PFSK-1 (cell line): ENCODE measurements at regions not wholly inside any gene's neighbourhood (a gene's known extent, or its start where the extent isn't known, plus 50 kb on each side); places are given as distances from the start of the nearest gene placed in this dataset.

ENCODE experiments used
- FOXP2 ChIP-seq: optimal IDR thresholded peaks from 2 replicates; pipeline ENCODE3; 2011; ENCODE audit warnings: borderline replicate concordance, control low read depth, inconsistent platforms; ENCODE audit not compliant: insufficient read depth; ENCODE audit errors: extremely low read length, extremely low read depth
- POLR2AphosphoS5 ChIP-seq: IDR thresholded peaks from 2 replicates; pipeline ENCODE4 v1.6.1; 2012; ENCODE audit warnings: low read depth, mild to moderate bottlenecking, control low read depth, low read length, moderate library complexity
- REST ChIP-seq, 2 experiments: IDR thresholded peaks; 2 replicates each; pipeline versions ENCODE4 v1.6.1 to v1.8.0; 2011 to 2012; ENCODE audit warnings: low read depth in 2 of 2, low read length in 2 of 2, control low read depth in 1 of 2, inconsistent platforms in 1 of 2, mild to moderate bottlenecking in 1 of 2, moderate library complexity in 1 of 2; ENCODE audit not compliant: insufficient read depth in 1 of 2
- SIN3A ChIP-seq: IDR thresholded peaks from 2 replicates; pipeline ENCODE4 v1.6.1; 2012; ENCODE audit warnings: mild to moderate bottlenecking, low read length, moderate library complexity, borderline replicate concordance; ENCODE audit not compliant: insufficient read depth
- TAF1 ChIP-seq: IDR thresholded peaks from 2 replicates; pipeline ENCODE4 v1.6.1; 2012; ENCODE audit warnings: low read length, control low read depth, borderline replicate concordance; ENCODE audit not compliant: insufficient read depth

DNA sequence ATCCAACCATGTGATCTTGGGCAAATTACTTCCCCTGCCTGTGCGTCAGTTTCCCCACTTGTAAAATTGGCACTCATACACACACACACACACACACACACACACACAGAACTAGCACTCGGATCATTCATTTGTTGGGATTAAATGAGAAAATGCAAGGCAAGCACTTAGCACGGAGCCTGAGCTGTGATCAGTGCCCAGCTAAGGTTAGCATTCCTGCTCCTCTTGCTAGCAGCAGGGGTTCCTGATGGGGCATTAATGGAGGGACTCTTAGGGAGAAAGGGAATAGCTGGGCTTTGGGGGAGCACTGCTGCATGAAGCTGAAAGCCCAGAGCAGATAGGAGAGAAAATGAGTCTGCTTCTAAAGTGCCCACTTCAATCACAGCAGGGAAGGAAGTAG is 187.7 kb upstream of the C2CD4B start:
- TF ChIP-seq REST (IDR thresholded peaks at IDR 0.05; ENCODE audit: insufficient read depth in 1 of 2, low read depth in 2 of 2, low read length in 2 of 2) (no peak), POLR2AphosphoS5 (no peak), FOXP2 (no peak), TAF1 (no peak), SIN3A (no peak)

DNA sequence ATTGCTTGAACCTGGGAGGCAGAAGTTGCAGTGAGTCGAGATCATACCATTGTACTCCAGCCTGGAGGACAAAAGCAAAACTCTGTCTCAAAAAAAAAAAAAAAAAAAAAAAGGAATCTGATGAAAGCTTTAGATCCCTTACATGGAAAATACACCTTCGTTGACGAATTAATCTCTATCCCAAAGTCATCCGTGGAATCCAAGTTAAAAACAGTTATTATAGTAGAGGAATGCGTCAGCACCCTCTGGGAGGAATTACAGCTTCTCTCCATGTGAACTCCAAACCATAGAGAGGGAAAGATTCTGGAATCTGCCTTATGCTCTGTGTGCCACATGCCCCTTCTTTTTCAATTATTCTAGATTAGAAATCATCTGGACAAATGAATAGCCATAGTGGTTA is 192.3 kb upstream of the C2CD4B start:
- TF ChIP-seq FOXP2 (no peak), POLR2AphosphoS5 (no peak), TAF1 (no peak), REST (IDR thresholded peaks at IDR 0.05; ENCODE audit: insufficient read depth in 1 of 2, low read depth in 2 of 2, low read length in 2 of 2) (no peak), SIN3A (no peak)

GRCh38 chr15:62359416-62359815 is 194.3 kb upstream of the C2CD4B start:
- TF ChIP-seq FOXP2: no peak
- TF ChIP-seq SIN3A: no peak
- no peak for TF ChIP-seq REST (IDR thresholded peaks at IDR 0.05; ENCODE audit: insufficient read depth in 1 of 2, low read depth in 2 of 2, low read length in 2 of 2)
- TF ChIP-seq TAF1: no peak
- no peak for TF ChIP-seq POLR2AphosphoS5

- no peak for TF ChIP-seq POLR2AphosphoS5
- TF ChIP-seq SIN3A: no peak
- no peak for TF ChIP-seq FOXP2
- no peak for TF ChIP-seq TAF1
- no peak for TF ChIP-seq REST (IDR thresholded peaks at IDR 0.05; ENCODE audit: insufficient read depth in 1 of 2, low read depth in 2 of 2, low read length in 2 of 2)
Observed at GRCh38 chr15:62360332-62361097, 195.4 kb upstream of the C2CD4B start.
